ENCODE measurements at regions not wholly inside any gene's neighbourhood (a gene's known extent, or its start where the extent isn't known, plus 50 kb on each side); places are given as distances from the start of the nearest gene placed in this dataset.

GRCh38 chr4:66849596-66849995 lies 695.7 kb downstream of the CENPC start:
- no peak for TF ChIP-seq CTCF (IDR thresholded peaks at IDR 0.05 in 8 of 11, conservative IDR thresholded peaks at IDR 0.05 in 3 of 11)
- TF ChIP-seq POLR2A (IDR thresholded peaks at IDR 0.05), result no peak
